GM18517 (cell line): ENCODE measurements at regions not wholly inside any gene's neighbourhood (a gene's known extent, or its start where the extent isn't known, plus 50 kb on each side); places are given as distances from the start of the nearest gene placed in this dataset.

Source experiments
- ATAC-seq: cut with Tn5 transposase; IDR thresholded peaks from one replicate; pipeline ENCODE4 v1.9.1; 2021; ENCODE audit warnings: mild to moderate bottlenecking, moderate library complexity; ENCODE audit not compliant: unreplicated experiment

DNA sequence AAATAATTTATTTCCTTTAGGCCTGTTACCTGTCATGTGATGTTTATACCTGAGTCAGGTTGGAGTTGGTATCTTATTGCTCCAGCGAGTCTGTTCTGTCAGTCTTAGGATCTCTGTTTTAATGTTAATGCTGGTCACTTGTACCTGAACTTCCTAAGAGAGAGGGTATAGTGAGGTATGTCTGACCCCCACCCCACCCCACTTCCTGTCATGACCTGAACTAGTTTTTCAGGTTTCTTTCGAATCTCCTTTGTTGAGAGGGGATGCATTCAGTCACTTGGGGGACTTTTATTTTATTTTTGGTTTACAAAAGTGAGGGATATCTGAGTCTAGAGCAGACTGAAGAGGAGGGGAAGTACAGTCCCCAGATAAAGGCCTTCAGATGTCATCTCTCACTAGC, 769.0 kb upstream of the COBL start:
- ATAC-seq: no peak

GRCh38 chr7:52080493-52080892, 763.9 kb upstream of the COBL start:
- ATAC-seq: no peak

- ATAC-seq: no peak
Measured at GRCh38 chr7:52079726-52080125, 763.1 kb upstream of the COBL start.

DNA sequence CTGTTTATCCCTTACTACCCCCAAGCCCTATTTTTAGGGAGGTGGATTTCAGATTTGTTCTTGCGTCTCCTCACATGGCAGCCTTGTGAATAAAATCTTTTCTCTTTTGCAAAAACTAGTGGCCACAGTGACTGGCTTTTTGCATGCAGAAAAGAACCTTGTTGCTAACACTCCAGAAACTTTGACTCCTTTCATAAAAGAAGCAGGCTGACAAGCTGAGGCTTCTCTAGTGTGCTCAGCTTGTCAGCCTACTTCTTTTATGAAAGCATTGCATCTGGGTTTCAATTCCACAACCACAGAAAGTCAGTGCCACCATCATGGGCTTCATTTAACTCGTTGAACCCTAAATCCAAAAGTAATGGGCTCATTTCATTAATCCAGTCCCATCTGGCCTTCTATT, 761.0 kb upstream of the COBL start:
- no peak for ATAC-seq

DNA sequence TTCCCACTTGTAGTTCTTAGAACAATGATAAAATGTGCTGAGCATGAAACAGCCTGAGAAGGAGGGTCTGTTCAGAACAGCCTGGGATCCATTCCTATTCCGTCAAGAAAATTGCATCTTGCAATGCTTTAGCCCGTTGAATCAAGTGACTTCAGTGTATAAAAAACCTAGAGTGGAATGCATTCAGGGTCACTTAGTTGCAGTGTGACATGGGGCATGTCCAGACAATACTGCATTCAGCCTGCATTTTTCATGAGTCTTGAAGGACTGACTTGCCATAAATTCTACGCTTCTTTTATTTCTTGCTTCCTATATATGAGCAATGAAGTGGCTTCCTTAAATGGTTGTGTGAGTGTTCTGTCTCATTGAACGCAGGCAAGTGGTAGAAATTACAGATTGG, 758.3 kb upstream of the COBL start:
- no peak for ATAC-seq

DNA sequence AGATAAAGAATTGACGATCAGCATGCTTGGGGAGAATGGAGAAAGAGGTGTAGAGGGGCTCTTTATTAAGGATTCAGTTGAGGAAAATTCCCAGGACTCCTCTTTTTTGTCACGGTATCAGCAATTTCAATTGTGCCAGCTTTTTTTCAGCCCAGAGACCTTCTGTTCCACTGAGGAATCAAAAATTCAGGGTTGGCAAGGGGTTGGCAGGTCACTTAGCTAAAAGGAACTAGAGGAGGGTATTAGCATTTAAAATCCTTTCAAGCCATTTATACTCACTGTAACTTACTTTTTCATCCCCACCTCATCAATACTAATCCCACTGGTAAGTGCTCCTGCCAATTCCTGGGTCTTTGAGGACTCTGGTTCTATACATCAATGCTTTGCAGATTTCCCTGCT, 757.5 kb upstream of the COBL start:
- ATAC-seq: no peak

DNA sequence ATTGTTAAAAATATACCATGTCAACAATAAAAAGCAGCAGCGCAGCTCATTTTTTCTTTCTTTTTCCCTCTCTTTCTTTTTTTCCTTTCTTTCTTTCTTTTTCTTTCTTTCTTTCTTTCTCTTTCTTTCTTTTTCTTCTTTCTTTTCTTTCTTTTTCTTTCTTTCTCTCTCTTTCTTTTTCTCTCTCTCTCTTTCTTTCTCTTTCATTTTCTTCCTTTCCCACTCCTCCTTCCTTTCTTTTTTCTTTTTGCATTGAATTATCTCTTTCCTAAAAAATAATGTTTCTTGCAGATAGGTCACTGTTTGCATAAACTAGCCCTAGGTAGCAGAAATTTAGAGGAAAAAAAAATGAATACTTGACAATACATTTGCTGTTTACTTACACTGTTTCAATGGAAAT, 755.1 kb upstream of the COBL start:
- no peak for ATAC-seq

GRCh38 chr7:52064493-52064892, 747.9 kb upstream of the COBL start:
- no peak for ATAC-seq

- no peak for ATAC-seq
Measured at GRCh38 chr7:52061666-52062065, 745.1 kb upstream of the COBL start.

DNA sequence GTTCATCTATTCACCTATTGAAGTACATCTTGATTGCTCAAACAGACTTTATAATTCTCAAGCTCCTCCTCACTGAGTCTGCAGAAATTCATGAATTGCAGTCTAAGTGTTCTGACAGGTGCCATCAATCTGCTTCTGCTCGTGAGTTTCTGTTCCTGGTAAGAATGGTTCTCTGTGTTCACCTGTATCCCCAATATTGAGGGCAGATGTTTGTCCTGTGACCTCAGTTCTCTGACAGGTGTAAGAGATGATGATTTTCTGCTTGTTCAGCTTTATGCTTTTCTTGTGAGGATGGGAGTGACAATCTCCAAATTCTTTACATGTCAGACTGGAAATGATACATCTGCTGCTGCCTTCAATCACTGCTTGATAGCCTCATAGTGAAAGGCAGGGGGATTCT, 736.9 kb upstream of the COBL start:
- no peak for ATAC-seq

DNA sequence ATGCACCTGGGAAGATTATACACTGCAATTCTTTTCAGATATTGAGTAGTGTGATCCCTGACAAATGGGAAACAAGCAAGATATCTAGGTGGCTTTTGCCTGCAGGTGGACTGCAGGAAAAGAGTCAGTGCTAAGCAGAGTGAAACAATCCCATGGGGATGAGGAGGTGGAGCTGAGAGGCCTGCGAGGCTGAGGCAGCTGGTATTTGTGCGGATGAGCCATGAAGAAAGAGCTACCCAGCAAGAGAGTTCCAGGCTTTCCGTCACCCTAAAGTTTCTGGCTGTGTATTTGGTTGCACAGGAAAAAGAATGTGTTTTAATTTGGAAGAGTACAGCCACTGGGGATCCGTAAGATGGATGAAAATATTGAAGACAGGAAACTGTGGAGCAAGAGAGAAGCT, 714.1 kb upstream of the COBL start:
- no peak for ATAC-seq

- no peak for ATAC-seq
Measured at GRCh38 chr7:52026140-52026539, 709.5 kb upstream of the COBL start.

DNA sequence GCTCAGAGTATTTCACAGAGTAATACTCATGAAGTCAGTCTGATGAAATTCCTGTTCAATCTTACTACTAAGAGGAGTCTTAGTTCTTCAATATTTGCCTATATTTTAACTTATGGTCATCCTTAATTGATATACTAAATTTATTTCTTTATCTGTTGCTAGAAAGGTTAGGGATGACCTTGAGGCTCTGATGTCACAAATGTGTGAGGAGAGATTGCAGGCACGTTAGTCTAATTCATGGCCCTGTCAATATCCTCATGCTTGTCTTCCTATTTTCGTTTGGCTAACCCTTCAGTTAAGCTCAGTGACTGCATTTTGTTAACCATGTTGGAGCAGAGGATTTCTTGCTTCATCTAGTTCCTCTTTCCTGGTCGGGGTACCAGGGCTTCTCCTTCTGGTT, 704.7 kb upstream of the COBL start:
- no peak for ATAC-seq

DNA sequence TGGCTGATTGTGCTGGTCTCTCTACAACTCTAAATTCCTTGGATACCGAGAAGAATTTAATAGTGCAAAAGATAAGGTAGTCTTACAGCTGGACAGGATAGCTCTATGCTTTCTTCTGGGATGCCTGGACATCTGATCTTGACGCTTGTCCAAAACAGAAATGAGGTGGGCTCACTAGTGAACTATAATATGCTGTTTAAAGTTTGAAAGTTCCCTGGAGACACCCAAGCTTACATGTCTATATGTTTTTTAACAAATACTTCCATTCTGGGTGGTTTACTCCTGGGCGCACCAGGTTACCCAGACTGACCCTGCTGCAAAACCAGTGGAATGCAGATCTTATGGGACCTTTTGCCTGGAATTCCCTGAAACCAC, 702.1 kb upstream of the COBL start:
- no peak for ATAC-seq

- ATAC-seq: no peak
Measured at GRCh38 chr7:52017802-52018679, 701.4 kb upstream of the COBL start.

DNA sequence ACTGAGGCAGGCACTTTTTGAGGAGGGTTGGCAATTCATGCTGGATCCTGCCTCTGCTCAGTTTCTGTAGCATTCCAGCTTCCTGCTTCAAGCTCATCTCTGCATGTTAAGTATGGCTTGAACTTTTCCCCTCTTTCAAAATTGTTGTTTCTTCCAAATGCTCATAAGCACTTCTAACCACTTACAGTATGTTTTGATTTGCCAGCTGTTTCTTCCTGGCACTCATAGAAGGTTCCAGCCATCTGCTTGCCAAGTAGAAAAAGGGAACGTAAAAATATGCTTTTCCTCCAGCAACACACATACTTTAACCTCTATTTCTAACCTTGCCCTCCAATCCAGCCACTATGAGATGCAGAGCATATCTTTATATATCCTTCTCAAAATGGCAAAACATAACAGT, 692.6 kb upstream of the COBL start:
- ATAC-seq: no peak

GRCh38 chr7:52006674-52007073, 690.1 kb upstream of the COBL start:
- ATAC-seq: no peak

- no peak for ATAC-seq
Measured at GRCh38 chr7:52005613-52006012, 689.0 kb upstream of the COBL start.

GRCh38 chr7:51995596-51996179, 679.1 kb upstream of the COBL start:
- ATAC-seq: no peak

DNA sequence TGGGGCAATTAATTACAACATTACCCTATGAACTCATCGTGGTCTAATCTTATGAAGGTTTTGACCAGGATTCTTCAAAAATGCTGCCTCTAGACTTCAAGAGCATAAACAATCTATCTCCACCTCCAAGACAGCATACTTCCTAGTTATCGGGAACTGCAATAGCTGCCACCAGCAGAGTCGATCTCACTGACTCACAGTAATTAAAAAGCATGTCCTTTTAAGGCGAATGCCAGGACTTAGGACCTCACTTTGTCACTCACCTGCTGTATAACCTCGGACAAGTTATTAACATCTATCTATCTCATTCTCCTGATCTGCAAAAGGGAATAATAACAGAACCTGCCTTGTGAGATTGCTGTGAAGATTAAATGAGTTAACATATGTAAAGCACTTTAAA, 666.0 kb upstream of the COBL start:
- no peak for ATAC-seq

DNA sequence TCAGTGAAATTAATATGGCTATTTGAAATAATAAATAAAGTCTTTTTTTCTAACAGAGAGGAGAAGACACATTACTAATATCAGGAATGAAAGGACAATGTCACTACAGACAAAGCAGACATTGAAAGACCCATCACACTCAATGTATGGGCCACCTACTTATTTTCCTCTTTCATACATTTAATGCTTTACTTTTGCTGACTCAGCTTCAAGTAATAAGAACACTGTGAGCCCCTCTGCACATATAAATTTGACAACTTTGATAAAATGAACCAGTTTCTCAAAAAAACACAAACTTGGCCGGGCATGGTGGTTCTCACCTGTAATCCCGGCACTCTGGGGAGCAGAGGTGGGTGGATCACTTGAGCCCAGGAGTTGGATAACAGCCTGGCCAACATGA, 664.2 kb upstream of the COBL start:
- ATAC-seq: no peak

- no peak for ATAC-seq
Measured at GRCh38 chr7:51980313-51980712, 663.7 kb upstream of the COBL start.

- ATAC-seq: no peak
Measured at GRCh38 chr7:51977913-51978312, 661.3 kb upstream of the COBL start.
